ENCODE measurements at regions not wholly inside any gene's neighbourhood (a gene's known extent, or its start where the extent isn't known, plus 50 kb on each side); places are given as distances from the start of the nearest gene placed in this dataset.

GRCh38 chr6:40185486-40185885 lies 251.2 kb upstream of the MOCS1 start:
- Mint-ChIP-seq H3K27ac (no peak overlapping the region), H3K9me3 (peaks cover 37% of the 10 kb centered on the region), H3K4me3 (no peak overlapping the region), H3K4me1 (peaks cover 11% of the 10 kb centered on the region), H3K36me3 (ENCODE audit: low read depth) (peaks cover 2% of the 10 kb centered on the region), H3K27me3 (ENCODE audit: insufficient read depth) (peaks cover 2% of the 10 kb centered on the region)
- H3K4me1 ChIP-seq (ENCODE audit: control insufficient read depth, insufficient read depth, low read length) = peaks cover 3% of the 10 kb centered on the region
- no peaks in the 10 kb centered on the region for H3K27me3 ChIP-seq (ENCODE audit: control insufficient read depth, insufficient read depth, low read length, poor library complexity, severe bottlenecking)
- WGBS, 2 experiments (ENCODE audit: insufficient coverage in 1 of 2, insufficient read length in 1 of 2) = 92% methylated on average over 1 of the region's 1 CpG; no CpG with 5 or more reads in 1 of the 2 experiments
- H3K36me3 ChIP-seq (ENCODE audit: control insufficient read depth, insufficient read depth, low read length) = no peaks in the 10 kb centered on the region
- H3K4me3 ChIP-seq (ENCODE audit: low read length) = no peak overlapping the region
- DNase-seq = peak; percentile 42
- H3K27ac ChIP-seq (ENCODE audit: low read depth, low read length) = no peak overlapping the region
- TF ChIP-seq, protein P1, sequence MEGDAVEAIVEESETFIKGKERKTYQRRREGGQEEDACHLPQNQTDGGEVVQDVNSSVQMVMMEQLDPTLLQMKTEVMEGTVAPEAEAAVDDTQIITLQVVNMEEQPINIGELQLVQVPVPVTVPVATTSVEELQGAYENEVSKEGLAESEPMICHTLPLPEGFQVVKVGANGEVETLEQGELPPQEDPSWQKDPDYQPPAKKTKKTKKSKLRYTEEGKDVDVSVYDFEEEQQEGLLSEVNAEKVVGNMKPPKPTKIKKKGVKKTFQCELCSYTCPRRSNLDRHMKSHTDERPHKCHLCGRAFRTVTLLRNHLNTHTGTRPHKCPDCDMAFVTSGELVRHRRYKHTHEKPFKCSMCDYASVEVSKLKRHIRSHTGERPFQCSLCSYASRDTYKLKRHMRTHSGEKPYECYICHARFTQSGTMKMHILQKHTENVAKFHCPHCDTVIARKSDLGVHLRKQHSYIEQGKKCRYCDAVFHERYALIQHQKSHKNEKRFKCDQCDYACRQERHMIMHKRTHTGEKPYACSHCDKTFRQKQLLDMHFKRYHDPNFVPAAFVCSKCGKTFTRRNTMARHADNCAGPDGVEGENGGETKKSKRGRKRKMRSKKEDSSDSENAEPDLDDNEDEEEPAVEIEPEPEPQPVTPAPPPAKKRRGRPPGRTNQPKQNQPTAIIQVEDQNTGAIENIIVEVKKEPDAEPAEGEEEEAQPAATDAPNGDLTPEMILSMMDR (conservative IDR thresholded peaks at IDR 0.05) = no peak
- no peak overlapping the region for H3K9ac ChIP-seq (ENCODE audit: extremely low read depth, low read length, poor library complexity, severe bottlenecking)
- H3K9me3 ChIP-seq (ENCODE audit: control insufficient read depth, low read length) = peaks cover 62% of the 10 kb centered on the region

DNA sequence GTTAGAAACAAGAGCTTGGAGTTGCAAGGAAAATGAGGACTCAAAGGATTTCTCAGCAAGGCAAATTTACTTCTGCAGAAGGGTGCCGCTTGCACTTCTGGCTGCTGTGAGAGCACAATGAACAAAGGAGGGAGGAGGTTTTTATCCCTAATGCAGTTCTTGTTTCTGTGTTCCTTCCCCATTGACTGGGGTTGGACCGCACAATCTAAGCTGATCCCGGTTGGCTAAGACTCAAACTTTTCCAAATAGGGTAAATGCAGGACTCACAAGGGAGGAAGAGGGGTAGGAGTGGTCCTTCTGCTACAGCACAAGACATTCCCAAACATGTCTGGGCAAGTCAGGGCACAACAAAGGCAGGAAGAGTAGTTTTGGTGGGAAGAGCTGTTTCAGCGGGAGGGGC lies 249.6 kb upstream of the MOCS1 start:
- no peak overlapping the region for H3K4me3 Mint-ChIP-seq
- H3K4me1 Mint-ChIP-seq = peaks cover 11% of the 10 kb centered on the region
- peaks cover 2% of the 10 kb centered on the region for H3K36me3 Mint-ChIP-seq (ENCODE audit: low read depth)
- DNase-seq = peak; percentile 77
- no peak overlapping the region for H3K9ac ChIP-seq (ENCODE audit: extremely low read depth, low read length, poor library complexity, severe bottlenecking)
- no peaks in the 10 kb centered on the region for H3K36me3 ChIP-seq (ENCODE audit: control insufficient read depth, insufficient read depth, low read length)
- H3K27ac ChIP-seq (ENCODE audit: low read depth, low read length) = no peak overlapping the region
- peaks cover 3% of the 10 kb centered on the region for H3K4me1 ChIP-seq (ENCODE audit: control insufficient read depth, insufficient read depth, low read length)
- peaks cover 62% of the 10 kb centered on the region for H3K9me3 ChIP-seq (ENCODE audit: control insufficient read depth, low read length)
- no peaks in the 10 kb centered on the region for H3K27me3 Mint-ChIP-seq (ENCODE audit: insufficient read depth)
- no peaks in the 10 kb centered on the region for H3K27me3 ChIP-seq (ENCODE audit: control insufficient read depth, insufficient read depth, low read length, poor library complexity, severe bottlenecking)
- peaks cover 37% of the 10 kb centered on the region for H3K9me3 Mint-ChIP-seq
- no peak overlapping the region for H3K27ac Mint-ChIP-seq
- 95 to 100% methylated on average over 4 of the region's 4 CpGs for WGBS, 2 experiments (ENCODE audit: insufficient coverage in 1 of 2, insufficient read length in 1 of 2)
- H3K4me3 ChIP-seq (ENCODE audit: low read length) = peak overlapping the region; percentile 17
- TF ChIP-seq, protein P1 (conservative IDR thresholded peaks at IDR 0.05) = no peak

DNA sequence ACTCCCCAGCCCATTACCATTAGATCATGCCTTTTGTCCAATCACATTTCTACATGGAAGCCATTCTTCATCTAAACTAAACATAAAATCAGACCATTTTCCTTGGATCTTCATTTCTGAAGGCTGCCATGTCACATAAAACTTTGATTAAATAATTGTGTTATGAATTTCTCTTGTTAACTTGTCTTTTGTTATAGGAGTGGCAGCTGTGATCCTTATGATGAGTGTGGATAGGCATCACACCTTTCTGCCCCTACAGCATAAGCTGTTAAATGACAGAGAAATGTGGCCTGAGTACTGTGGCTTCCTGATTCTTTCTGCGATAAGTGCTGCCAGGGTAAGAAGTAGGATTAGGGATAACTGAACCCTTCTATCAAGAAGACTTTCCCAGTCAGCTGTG lies 247.1 kb upstream of the MOCS1 start:
- peaks cover 4% of the 10 kb centered on the region for H3K27me3 Mint-ChIP-seq (ENCODE audit: insufficient read depth)
- DNase-seq = peak; percentile 17
- no peak overlapping the region for H3K9ac ChIP-seq (ENCODE audit: extremely low read depth, low read length, poor library complexity, severe bottlenecking)
- H3K9me3 Mint-ChIP-seq = peaks cover 41% of the 10 kb centered on the region
- peaks cover 51% of the 10 kb centered on the region for H3K9me3 ChIP-seq (ENCODE audit: control insufficient read depth, low read length)
- no peaks in the 10 kb centered on the region for H3K27me3 ChIP-seq (ENCODE audit: control insufficient read depth, insufficient read depth, low read length, poor library complexity, severe bottlenecking)
- H3K4me1 ChIP-seq (ENCODE audit: control insufficient read depth, insufficient read depth, low read length) = no peaks in the 10 kb centered on the region
- H3K27ac ChIP-seq (ENCODE audit: low read depth, low read length) = no peak overlapping the region
- H3K36me3 ChIP-seq (ENCODE audit: control insufficient read depth, insufficient read depth, low read length) = no peaks in the 10 kb centered on the region
- WGBS, 2 experiments (ENCODE audit: insufficient coverage in 1 of 2, insufficient read length in 1 of 2) = 100% methylated on average over 1 of the region's 1 CpG; no CpG with 5 or more reads in 1 of the 2 experiments
- no peak overlapping the region for H3K27ac Mint-ChIP-seq
- H3K4me3 ChIP-seq (ENCODE audit: low read length) = no peak overlapping the region
- no peaks in the 10 kb centered on the region for H3K4me1 Mint-ChIP-seq
- TF ChIP-seq, protein P1 (conservative IDR thresholded peaks at IDR 0.05) = no peak
- peaks cover 2% of the 10 kb centered on the region for H3K36me3 Mint-ChIP-seq (ENCODE audit: low read depth)
- no peak overlapping the region for H3K4me3 Mint-ChIP-seq

Data from endodermal cell (in vitro differentiated cells).